A549 (cell line): ENCODE measurements at regions not wholly inside any gene's neighbourhood (a gene's known extent, or its start where the extent isn't known, plus 50 kb on each side); places are given as distances from the start of the nearest gene placed in this dataset.

Experiments
- POLR2A ChIP-seq: IDR thresholded peaks from 2 replicates; pipeline ENCODE4 v1.6.1; 2012; ENCODE audit warnings: mild to moderate bottlenecking, low read length
- TF ChIP-seq, protein P1 (sequence below): IDR thresholded peaks from 2 replicates; pipeline ENCODE4 v1.6.1; 2012

DNA sequence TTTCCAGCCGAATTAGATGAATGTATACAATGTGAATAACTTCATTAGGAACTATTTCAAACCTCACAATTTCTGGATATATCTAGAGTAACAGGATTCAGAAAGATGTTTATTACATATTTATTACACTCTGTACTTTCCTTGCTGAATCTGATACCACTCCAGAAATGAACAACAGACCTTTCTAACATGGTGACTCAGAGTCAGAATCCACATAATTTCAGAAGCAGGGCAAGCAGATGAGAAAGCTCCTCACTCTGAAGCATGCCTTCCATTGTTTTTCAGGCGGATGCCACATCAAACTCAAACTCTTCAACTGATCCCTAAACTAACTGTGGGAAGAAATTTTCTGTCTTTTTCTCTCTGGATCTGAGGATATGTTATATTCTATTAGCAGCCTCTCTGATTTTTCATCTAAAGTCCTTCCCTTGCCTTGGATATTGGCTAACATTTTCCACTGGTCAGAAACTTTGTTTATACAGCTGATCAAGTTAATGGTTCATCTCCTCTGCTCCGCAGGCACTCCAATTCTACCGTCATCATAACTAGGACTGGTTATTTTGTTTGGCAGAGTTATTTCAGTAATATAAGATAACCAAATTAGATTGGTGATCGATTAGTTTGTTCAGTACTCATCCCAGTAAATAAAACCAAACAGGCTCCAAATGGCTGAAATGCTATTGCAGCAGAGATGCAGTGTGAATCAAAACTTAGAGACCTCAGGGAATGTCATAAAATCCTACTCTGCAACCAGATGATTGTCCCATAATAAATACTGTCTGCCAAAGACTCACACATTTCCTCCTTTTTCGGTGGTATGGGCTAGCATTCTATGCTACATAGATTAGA is 556.0 kb downstream of the EBF1 start:
- TF ChIP-seq POLR2A, result no peak
- TF ChIP-seq, protein P1, sequence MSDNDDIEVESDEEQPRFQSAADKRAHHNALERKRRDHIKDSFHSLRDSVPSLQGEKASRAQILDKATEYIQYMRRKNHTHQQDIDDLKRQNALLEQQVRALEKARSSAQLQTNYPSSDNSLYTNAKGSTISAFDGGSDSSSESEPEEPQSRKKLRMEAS, result no peak
